ENCODE measurements at regions not wholly inside any gene's neighbourhood (a gene's known extent, or its start where the extent isn't known, plus 50 kb on each side); places are given as distances from the start of the nearest gene placed in this dataset.

GRCh38 chr3:14254812-14255702 lies 76.4 kb downstream of the LSM3 start:
- TF ChIP-seq, protein P1, sequence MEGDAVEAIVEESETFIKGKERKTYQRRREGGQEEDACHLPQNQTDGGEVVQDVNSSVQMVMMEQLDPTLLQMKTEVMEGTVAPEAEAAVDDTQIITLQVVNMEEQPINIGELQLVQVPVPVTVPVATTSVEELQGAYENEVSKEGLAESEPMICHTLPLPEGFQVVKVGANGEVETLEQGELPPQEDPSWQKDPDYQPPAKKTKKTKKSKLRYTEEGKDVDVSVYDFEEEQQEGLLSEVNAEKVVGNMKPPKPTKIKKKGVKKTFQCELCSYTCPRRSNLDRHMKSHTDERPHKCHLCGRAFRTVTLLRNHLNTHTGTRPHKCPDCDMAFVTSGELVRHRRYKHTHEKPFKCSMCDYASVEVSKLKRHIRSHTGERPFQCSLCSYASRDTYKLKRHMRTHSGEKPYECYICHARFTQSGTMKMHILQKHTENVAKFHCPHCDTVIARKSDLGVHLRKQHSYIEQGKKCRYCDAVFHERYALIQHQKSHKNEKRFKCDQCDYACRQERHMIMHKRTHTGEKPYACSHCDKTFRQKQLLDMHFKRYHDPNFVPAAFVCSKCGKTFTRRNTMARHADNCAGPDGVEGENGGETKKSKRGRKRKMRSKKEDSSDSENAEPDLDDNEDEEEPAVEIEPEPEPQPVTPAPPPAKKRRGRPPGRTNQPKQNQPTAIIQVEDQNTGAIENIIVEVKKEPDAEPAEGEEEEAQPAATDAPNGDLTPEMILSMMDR (conservative IDR thresholded peaks at IDR 0.05): no peak
- no peak for TF ChIP-seq EZH2 (IDR thresholded peaks at IDR 0.05; ENCODE audit: low read depth)
